ENCODE measurements at regions not wholly inside any gene's neighbourhood (a gene's known extent, or its start where the extent isn't known, plus 50 kb on each side); places are given as distances from the start of the nearest gene placed in this dataset.

DNA sequence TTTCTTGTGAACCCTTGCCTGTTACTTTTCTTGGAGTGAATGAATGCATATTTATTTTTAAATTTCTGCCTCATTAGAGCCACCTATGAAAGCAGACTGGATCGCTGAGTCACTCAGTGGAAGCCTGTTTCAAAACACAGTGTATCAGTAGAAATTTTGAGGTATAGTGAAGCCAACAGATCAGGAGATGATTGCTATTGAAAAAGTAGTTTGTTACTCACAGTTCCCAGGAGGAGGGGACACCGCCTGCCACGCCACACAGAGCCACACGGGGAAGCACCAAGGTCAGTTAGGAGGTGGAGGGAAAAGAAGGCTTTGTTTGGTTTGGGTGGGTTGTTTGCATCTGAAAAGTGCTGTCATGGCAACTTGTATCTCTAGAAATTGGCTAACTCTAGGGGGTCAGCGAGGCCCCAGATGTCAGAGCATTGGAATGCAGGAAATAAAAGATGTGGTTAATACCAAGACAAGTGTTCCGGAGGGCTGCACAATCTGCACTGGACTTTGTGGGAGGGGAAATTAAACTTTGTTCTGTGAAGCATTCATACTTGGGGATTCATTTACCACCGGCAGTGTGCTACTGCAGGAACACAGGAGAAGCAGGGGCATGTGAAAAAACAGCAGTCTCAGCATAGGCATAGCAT is 106.4 kb upstream of the SDK1 start:
- H3K9me3 Mint-ChIP-seq = no peaks in the 10 kb centered on the region
- peaks cover 37% of the 10 kb centered on the region for H3K27me3 Mint-ChIP-seq
- H3K27ac Mint-ChIP-seq (ENCODE audit: low read depth) = no peak overlapping the region
- DNase-seq (ENCODE audit: low spot score in 2 of 2) = no peak
- no peak overlapping the region for H3K4me3 Mint-ChIP-seq
- peaks cover 5% of the 10 kb centered on the region for H3K4me1 Mint-ChIP-seq
- H3K36me3 Mint-ChIP-seq (ENCODE audit: insufficient read depth) = peaks cover 3% of the 10 kb centered on the region
- ATAC-seq (replicated peaks; ENCODE audit: extremely low read depth, poor library complexity, severe bottlenecking) = no peak

DNA sequence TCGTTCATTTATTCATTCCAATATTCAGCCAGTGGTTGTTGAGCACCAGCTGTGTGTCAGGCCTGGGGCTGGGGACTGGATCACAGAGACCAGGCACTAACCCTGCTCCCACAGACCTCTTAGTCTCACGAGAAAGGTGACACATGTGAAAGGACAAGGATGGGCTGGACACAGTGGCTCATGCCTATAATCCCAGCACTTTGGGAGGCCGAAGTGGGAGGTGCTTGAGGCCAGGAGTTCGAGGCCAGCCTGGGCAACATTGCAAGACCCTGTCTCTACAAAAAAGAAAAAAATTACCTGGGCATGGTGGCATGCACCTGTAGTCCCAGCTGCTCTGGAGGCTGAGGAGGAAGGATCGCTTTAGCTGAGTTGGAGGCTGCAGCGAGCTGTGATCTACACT is 105.9 kb upstream of the SDK1 start:
- ATAC-seq (replicated peaks; ENCODE audit: extremely low read depth, poor library complexity, severe bottlenecking) = no peak
- Mint-ChIP-seq H3K27me3 (peaks cover 42% of the 10 kb centered on the region), H3K36me3 (ENCODE audit: insufficient read depth) (peaks cover 3% of the 10 kb centered on the region), H3K9me3 (no peaks in the 10 kb centered on the region), H3K4me3 (no peak overlapping the region), H3K27ac (ENCODE audit: low read depth) (no peak overlapping the region), H3K4me1 (peaks cover 5% of the 10 kb centered on the region)
- DNase-seq (ENCODE audit: low spot score in 2 of 2) = no peak

DNA sequence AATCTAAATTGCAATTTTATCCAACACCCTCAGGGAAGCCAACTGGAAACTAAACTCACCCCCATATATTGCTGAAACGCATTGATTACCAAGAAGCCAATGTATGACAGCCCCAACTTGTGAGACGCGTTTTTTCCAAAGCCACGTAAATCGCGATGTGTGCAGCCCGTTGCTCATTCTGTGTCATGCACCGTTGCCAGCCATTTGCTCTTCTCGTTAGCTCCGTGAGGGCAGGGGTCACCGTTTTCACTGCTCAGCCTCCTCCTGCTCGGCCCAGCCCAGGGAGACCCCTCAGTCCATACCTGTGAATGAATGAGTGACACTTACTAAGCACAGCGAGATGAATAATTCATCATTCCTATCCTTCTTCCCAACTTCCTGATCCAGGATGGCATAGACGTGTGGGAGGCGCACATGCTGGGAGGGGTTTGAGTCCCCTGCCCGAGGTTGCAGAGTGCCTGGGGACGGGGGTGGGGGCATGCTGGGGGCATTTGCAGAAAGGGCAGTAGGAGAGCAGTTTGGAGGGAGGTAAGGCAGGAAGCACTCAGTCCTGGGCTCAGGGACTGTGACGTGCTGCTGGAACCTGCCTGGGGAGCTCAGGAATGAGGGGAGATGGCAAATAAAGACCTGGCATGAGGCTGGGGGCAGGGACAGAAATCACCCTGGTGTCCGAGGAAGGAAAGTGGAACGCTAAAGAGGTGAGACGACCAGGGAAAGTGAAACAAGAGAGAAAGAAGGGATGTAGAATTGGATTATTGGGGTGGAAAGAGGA is 104.2 kb upstream of the SDK1 start:
- peaks cover 57% of the 10 kb centered on the region for H3K27me3 Mint-ChIP-seq
- no peak for DNase-seq (ENCODE audit: low spot score in 2 of 2)
- no peak overlapping the region for H3K4me3 Mint-ChIP-seq
- peaks cover 5% of the 10 kb centered on the region for H3K4me1 Mint-ChIP-seq
- peaks cover 3% of the 10 kb centered on the region for H3K36me3 Mint-ChIP-seq (ENCODE audit: insufficient read depth)
- H3K27ac Mint-ChIP-seq (ENCODE audit: low read depth) = no peak overlapping the region
- no peaks in the 10 kb centered on the region for H3K9me3 Mint-ChIP-seq
- no peak for ATAC-seq (replicated peaks; ENCODE audit: extremely low read depth, poor library complexity, severe bottlenecking)

DNA sequence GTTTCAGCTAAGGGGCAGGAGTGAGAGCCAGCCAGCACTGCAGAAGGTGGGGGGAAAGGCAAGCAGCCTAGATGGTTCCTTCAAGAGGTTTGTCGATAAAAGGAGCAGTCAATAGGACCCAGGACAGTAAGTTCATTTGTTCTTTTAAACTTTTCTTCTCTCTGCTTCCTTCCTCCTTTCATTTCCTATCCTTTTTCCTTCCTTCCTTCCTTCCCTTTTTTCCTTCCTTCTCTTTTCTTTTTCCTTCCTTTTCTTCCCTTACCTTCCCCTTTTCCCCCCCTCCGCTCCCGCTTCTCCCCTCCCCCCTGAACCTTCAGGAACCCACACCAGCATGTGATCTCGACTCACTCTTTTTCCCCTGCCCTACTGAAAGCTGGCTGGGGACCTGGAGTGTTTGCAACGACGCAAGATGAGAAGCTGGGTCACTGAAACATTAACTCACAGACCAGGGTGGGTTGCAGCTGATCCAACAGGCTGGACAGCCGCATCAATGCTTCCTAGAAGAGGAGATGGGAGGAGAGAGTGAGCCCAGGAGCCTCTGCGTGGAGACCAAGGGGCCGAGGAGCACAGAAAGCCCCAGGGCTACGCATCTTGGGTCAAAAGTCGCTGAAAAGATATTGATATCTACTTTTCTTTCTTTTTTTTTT is 103.4 kb upstream of the SDK1 start:
- peaks cover 57% of the 10 kb centered on the region for H3K27me3 Mint-ChIP-seq
- peaks cover 3% of the 10 kb centered on the region for H3K36me3 Mint-ChIP-seq (ENCODE audit: insufficient read depth)
- no peak overlapping the region for H3K4me3 Mint-ChIP-seq
- DNase-seq (ENCODE audit: low spot score in 2 of 2) (no peak), ATAC-seq (replicated peaks; ENCODE audit: extremely low read depth, poor library complexity, severe bottlenecking) (no peak)
- peaks cover 5% of the 10 kb centered on the region for H3K4me1 Mint-ChIP-seq
- no peak overlapping the region for H3K27ac Mint-ChIP-seq (ENCODE audit: low read depth)
- H3K9me3 Mint-ChIP-seq = no peaks in the 10 kb centered on the region

GRCh38 chr7:3198316-3198715 is 102.7 kb upstream of the SDK1 start:
- Mint-ChIP-seq H3K27ac (ENCODE audit: low read depth) (no peak overlapping the region), H3K27me3 (peaks cover 57% of the 10 kb centered on the region), H3K36me3 (ENCODE audit: insufficient read depth) (peaks cover 3% of the 10 kb centered on the region), H3K4me3 (no peak overlapping the region), H3K4me1 (peaks cover 5% of the 10 kb centered on the region), H3K9me3 (no peaks in the 10 kb centered on the region)
- DNase-seq (ENCODE audit: low spot score in 2 of 2) (no peak), ATAC-seq (replicated peaks; ENCODE audit: extremely low read depth, poor library complexity, severe bottlenecking) (no peak)

DNA sequence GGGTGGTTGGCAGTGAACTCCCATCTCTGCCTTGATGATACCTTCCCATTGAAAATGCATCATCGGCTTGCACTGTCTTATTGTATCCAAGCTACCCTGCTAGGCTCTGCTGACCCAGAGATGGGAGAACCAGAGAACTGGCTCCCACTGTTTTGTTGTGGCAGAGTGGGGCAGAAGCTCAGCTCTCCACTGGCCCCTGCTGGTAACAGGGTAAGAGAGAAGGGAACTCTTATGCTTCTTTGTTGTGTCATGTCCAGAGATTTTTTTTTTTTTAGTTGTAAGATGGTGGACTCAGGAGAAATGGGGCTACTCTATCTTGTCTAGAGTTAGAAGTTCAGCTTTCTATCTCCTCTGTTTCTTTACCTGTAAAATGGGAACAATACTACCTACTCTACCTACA is 100.5 kb upstream of the SDK1 start:
- no peaks in the 10 kb centered on the region for H3K9me3 Mint-ChIP-seq
- no peak for DNase-seq (ENCODE audit: low spot score in 2 of 2)
- no peak for ATAC-seq (replicated peaks; ENCODE audit: extremely low read depth, poor library complexity, severe bottlenecking)

DNA sequence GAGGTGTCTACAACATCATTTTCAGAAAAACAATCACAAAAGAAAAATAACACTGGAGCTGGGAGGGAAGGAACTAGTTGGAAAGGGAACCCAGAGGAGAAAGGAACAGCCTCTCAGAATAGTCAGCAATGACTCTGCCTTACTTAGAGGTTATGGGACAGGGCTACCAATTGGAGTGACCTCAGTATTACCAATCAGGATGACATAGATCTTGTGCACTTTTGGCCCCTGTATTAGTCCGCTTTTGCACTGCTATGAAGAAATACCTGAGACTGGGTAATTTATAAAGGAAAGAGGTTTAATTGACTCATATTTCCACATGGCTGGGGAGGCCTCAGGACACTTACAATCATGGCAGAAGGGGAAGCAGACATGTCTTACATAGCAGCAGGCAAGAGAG is 99.7 kb upstream of the SDK1 start:
- no peak overlapping the region for H3K27ac Mint-ChIP-seq (ENCODE audit: low read depth)
- peaks cover 5% of the 10 kb centered on the region for H3K4me1 Mint-ChIP-seq
- ATAC-seq (replicated peaks; ENCODE audit: extremely low read depth, poor library complexity, severe bottlenecking) (no peak), DNase-seq (ENCODE audit: low spot score in 2 of 2) (no peak)
- H3K4me3 Mint-ChIP-seq = no peak overlapping the region
- peaks cover 3% of the 10 kb centered on the region for H3K36me3 Mint-ChIP-seq (ENCODE audit: insufficient read depth)
- H3K27me3 Mint-ChIP-seq = peaks cover 44% of the 10 kb centered on the region
- H3K9me3 Mint-ChIP-seq = no peaks in the 10 kb centered on the region

More for the DNA sequence above, 100.5 kb upstream of the SDK1 start:
- H3K4me1 Mint-ChIP-seq = peaks cover 5% of the 10 kb centered on the region
- no peak overlapping the region for H3K4me3 Mint-ChIP-seq
- H3K27ac Mint-ChIP-seq (ENCODE audit: low read depth) = no peak overlapping the region
- peaks cover 44% of the 10 kb centered on the region for H3K27me3 Mint-ChIP-seq
- peaks cover 3% of the 10 kb centered on the region for H3K36me3 Mint-ChIP-seq (ENCODE audit: insufficient read depth)

GRCh38 chr7:3201937-3202710 is 98.9 kb upstream of the SDK1 start:
- Mint-ChIP-seq H3K27me3 (peaks cover 35% of the 10 kb centered on the region), H3K27ac (ENCODE audit: low read depth) (no peak overlapping the region), H3K4me3 (no peak overlapping the region), H3K36me3 (ENCODE audit: insufficient read depth) (peaks cover 3% of the 10 kb centered on the region), H3K9me3 (no peaks in the 10 kb centered on the region), H3K4me1 (no peaks in the 10 kb centered on the region)
- ATAC-seq (replicated peaks; ENCODE audit: extremely low read depth, poor library complexity, severe bottlenecking) (no peak), DNase-seq (ENCODE audit: low spot score in 2 of 2) (no peak)

GRCh38 chr7:3204526-3204925 is 96.5 kb upstream of the SDK1 start:
- no peak overlapping the region for H3K27ac Mint-ChIP-seq (ENCODE audit: low read depth)
- DNase-seq (ENCODE audit: low spot score in 2 of 2) = no peak
- peaks cover 21% of the 10 kb centered on the region for H3K27me3 Mint-ChIP-seq
- peaks cover under 1% of the 10 kb centered on the region for H3K36me3 Mint-ChIP-seq (ENCODE audit: insufficient read depth)
- H3K9me3 Mint-ChIP-seq = no peaks in the 10 kb centered on the region
- H3K4me3 Mint-ChIP-seq = no peak overlapping the region
- ATAC-seq (replicated peaks; ENCODE audit: extremely low read depth, poor library complexity, severe bottlenecking) = no peak
- no peaks in the 10 kb centered on the region for H3K4me1 Mint-ChIP-seq

GRCh38 chr7:3206101-3206500 is 95.0 kb upstream of the SDK1 start:
- no peaks in the 10 kb centered on the region for H3K4me1 Mint-ChIP-seq
- DNase-seq (ENCODE audit: low spot score in 2 of 2) (no peak), ATAC-seq (replicated peaks; ENCODE audit: extremely low read depth, poor library complexity, severe bottlenecking) (no peak)
- H3K9me3 Mint-ChIP-seq = no peaks in the 10 kb centered on the region
- H3K27ac Mint-ChIP-seq (ENCODE audit: low read depth) = no peak overlapping the region
- H3K27me3 Mint-ChIP-seq = peaks cover 5% of the 10 kb centered on the region
- H3K36me3 Mint-ChIP-seq (ENCODE audit: insufficient read depth) = no peaks in the 10 kb centered on the region
- H3K4me3 Mint-ChIP-seq = no peak overlapping the region

DNA sequence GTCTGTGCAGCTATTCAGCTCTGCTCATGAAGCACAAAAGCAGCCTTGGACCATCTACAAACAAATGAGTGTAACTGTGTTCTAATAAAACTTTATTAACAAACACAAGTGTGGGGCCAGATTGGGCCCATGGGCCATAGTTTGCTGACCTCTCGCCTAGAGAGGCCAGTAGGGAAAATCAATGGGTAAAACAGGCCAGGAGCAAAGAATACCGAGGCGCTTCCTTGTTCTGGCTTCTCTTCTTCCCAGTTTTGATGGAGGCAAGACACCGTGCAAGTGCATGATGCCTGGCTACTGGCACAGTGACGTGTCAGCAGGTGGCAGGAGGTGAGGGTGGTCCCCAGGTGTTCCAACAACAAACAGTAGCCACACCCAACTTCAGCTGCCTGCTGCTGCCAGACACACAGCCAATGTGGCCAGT is 94.3 kb upstream of the SDK1 start:
- ATAC-seq (replicated peaks; ENCODE audit: extremely low read depth, poor library complexity, severe bottlenecking) (no peak), DNase-seq (ENCODE audit: low spot score in 2 of 2) (no peak)
- Mint-ChIP-seq H3K27me3 (no peaks in the 10 kb centered on the region), H3K4me3 (no peak overlapping the region), H3K9me3 (no peaks in the 10 kb centered on the region), H3K36me3 (ENCODE audit: insufficient read depth) (no peaks in the 10 kb centered on the region), H3K27ac (ENCODE audit: low read depth) (no peak overlapping the region), H3K4me1 (no peaks in the 10 kb centered on the region)

- no peaks in the 10 kb centered on the region for H3K36me3 Mint-ChIP-seq (ENCODE audit: insufficient read depth)
These were observed 93.6 kb upstream of the SDK1 start for GRCh38 chr7:3207387-3207902.

More at GRCh38 chr7:3207387-3207902, 93.6 kb upstream of the SDK1 start:
- DNase-seq (ENCODE audit: low spot score in 2 of 2) (no peak), ATAC-seq (replicated peaks; ENCODE audit: extremely low read depth, poor library complexity, severe bottlenecking) (no peak)
- Mint-ChIP-seq H3K4me1 (no peaks in the 10 kb centered on the region), H3K27ac (ENCODE audit: low read depth) (no peak overlapping the region), H3K9me3 (no peaks in the 10 kb centered on the region), H3K4me3 (no peak overlapping the region), H3K27me3 (no peaks in the 10 kb centered on the region)

Data from central memory CD8-positive, alpha-beta T cell (primary cell).